Tibial nerve (tissue), 4 donors: ENCODE measurements at regions not wholly inside any gene's neighbourhood (a gene's known extent, or its start where the extent isn't known, plus 50 kb on each side); places are given as distances from the start of the nearest gene placed in this dataset.
"Not testable (repeated sequence)": the region's sequence is repeated elsewhere in the genome, so short reads cannot be mapped to it uniquely, and the experiment has no call there.

ENCODE experiments used
- DNase-seq, 2 donors: peaks; one replicate each; pipeline ENCODE4 v3.0.0-alpha.2; 2019; ENCODE audit warnings: low spot score in 2 of 2
- H3K27ac ChIP-seq, 4 donors: fragments of 200-600 bp; sonication (generic) in 3 of 4; one replicate each; pipeline ENCODE4 v1.5.1; 2017 to 2019; ENCODE audit warnings: mild to moderate bottlenecking in 1 of 4
- H3K27me3 ChIP-seq, 2 donors: fragments of 200-600 bp; sonication (generic) in 1 of 2; one replicate each; pipeline versions ENCODE4 v1.5.1 to v1.6.0; 2017 to 2019
- H3K36me3 ChIP-seq, 3 donors: fragments of 200-600 bp; sonication (generic); one replicate each; pipeline ENCODE4 v1.5.1; 2018 to 2019
- H3K4me1 ChIP-seq, 4 donors: fragments of 200-600 bp; sonication (generic) in 3 of 4; one replicate each; pipeline ENCODE4 v1.5.1; 2017 to 2019
- H3K4me3 ChIP-seq, 4 donors: fragments of 200-600 bp; sonication (generic) in 3 of 4; one replicate each; pipeline ENCODE4 v1.5.1; 2017 to 2019; ENCODE audit warnings: mild to moderate bottlenecking in 1 of 4, moderate library complexity in 1 of 4
- H3K9me3 ChIP-seq, 4 donors: fragments of 200-600 bp; sonication (generic) in 3 of 4; one replicate each; pipeline ENCODE4 v1.5.1; 2017 to 2019
- CTCF ChIP-seq, 5 experiments: fragments of 200-600 bp in 3 of 5; fragments of 450-650 bp in 2 of 5; sonication (generic) in 3 of 5; IDR thresholded peaks; one replicate each; pipeline ENCODE4 v1.5.1; 2016 to 2019; ENCODE audit warnings: antibody characterized with exemption in 5 of 5, mild to moderate bottlenecking in 3 of 5, moderate library complexity in 2 of 5
- EP300 ChIP-seq, 2 donors: sonication (generic); formaldehyde crosslinking; IDR thresholded peaks; one replicate each; pipeline ENCODE4 v1.6.1; 2017; ENCODE audit warnings: antibody characterized with exemption in 2 of 2, mild to moderate bottlenecking in 1 of 2
- POLR2A ChIP-seq, 2 donors: fragments of 450-650 bp; IDR thresholded peaks; one replicate each; pipeline ENCODE4 v1.6.1; 2017; ENCODE audit warnings: antibody characterized with exemption in 2 of 2, mild to moderate bottlenecking in 2 of 2, moderate library complexity in 2 of 2
- WGBS, 2 donors: methylation state at CpG; one replicate each; pipeline ENCODE4 v1.1.5; 2018; 5-methylcytosine and 5-hydroxymethylcytosine counted together

- no peaks in the 10 kb centered on the region for H3K36me3 ChIP-seq
- no peaks in the 10 kb centered on the region for H3K9me3 ChIP-seq
- no peaks in the 10 kb centered on the region for H3K27me3 ChIP-seq
- no peak overlapping the region for H3K4me3 ChIP-seq
- 89 to 94% methylated on average over 2 of the region's 2 CpGs for WGBS, 2 donors
- no peak overlapping the region for H3K27ac ChIP-seq
- H3K4me1 ChIP-seq = peaks cover 0 to 12% (median 0%) of the 10 kb centered on the region in 4 donors
- no peak for TF ChIP-seq POLR2A (IDR thresholded peaks at IDR 0.05)
- TF ChIP-seq EP300 (IDR thresholded peaks at IDR 0.05) = no peak
- TF ChIP-seq CTCF (IDR thresholded peaks at IDR 0.05) = no peak
- DNase-seq = no peak
Observed at GRCh38 chr2:149765003-149765402, 177.4 kb upstream of the MMADHC start.

GRCh38 chr2:149763358-149763757 lies 175.8 kb upstream of the MMADHC start:
- Histone ChIP-seq H3K9me3 (no peaks in the 10 kb centered on the region), H3K4me1 (peaks cover 0 to 12% (median 0%) of the 10 kb centered on the region in 4 donors), H3K27ac (no peak overlapping the region), H3K4me3 (no peak overlapping the region), H3K27me3 (no peaks in the 10 kb centered on the region), H3K36me3 (no peaks in the 10 kb centered on the region)
- WGBS, 2 donors = 95 to 97% methylated on average over 6 of the region's 6 CpGs
- TF ChIP-seq CTCF (IDR thresholded peaks at IDR 0.05) (no peak), POLR2A (IDR thresholded peaks at IDR 0.05) (no peak), EP300 (IDR thresholded peaks at IDR 0.05) (no peak)
- DNase-seq = no peak

- Histone ChIP-seq H3K36me3 (no peaks in the 10 kb centered on the region), H3K4me1 (peaks cover 0 to 4% (median 0%) of the 10 kb centered on the region in 4 donors), H3K27me3 (no peaks in the 10 kb centered on the region), H3K4me3 (no peak overlapping the region), H3K9me3 (peaks cover 0 to 5% (median 0%) of the 10 kb centered on the region in 4 donors), H3K27ac (no peak overlapping the region)
- no peak for DNase-seq
- no peak for TF ChIP-seq EP300 (IDR thresholded peaks at IDR 0.05)
- TF ChIP-seq POLR2A (IDR thresholded peaks at IDR 0.05) = no peak
- TF ChIP-seq CTCF (IDR thresholded peaks at IDR 0.05) = no peak
- WGBS, 2 donors = 86 to 92% methylated on average over 2 of the region's 2 CpGs
Observed at GRCh38 chr2:149761611-149762010, 174.0 kb upstream of the MMADHC start.

GRCh38 chr2:149759382-149759781 lies 171.8 kb upstream of the MMADHC start:
- H3K36me3 ChIP-seq, DNase-seq, H3K27ac ChIP-seq, H3K4me1 ChIP-seq, H3K4me3 ChIP-seq, H3K27me3 ChIP-seq: not testable (repeated sequence)
- 73 to 77% methylated on average over 2 of the region's 2 CpGs for WGBS, 2 donors
- H3K9me3 ChIP-seq = peaks cover 0 to 22% (median 5%) of the 10 kb centered on the region in 4 donors

- H3K4me3 ChIP-seq, H3K27me3 ChIP-seq, H3K36me3 ChIP-seq, H3K4me1 ChIP-seq, DNase-seq, H3K27ac ChIP-seq: not testable (repeated sequence)
- H3K9me3 ChIP-seq = peaks cover 0 to 23% (median 5%) of the 10 kb centered on the region in 4 donors
- 89 to 93% methylated on average over 1 of the region's 1 CpG for WGBS, 2 donors
Observed at GRCh38 chr2:149754722-149755121, 167.1 kb upstream of the MMADHC start.

GRCh38 chr2:149747456-149747855 lies 159.9 kb upstream of the MMADHC start:
- Histone ChIP-seq H3K4me1 (peaks cover 0 to 15% (median 0%) of the 10 kb centered on the region in 4 donors), H3K27ac (no peak overlapping the region), H3K27me3 (no peaks in the 10 kb centered on the region), H3K36me3 (no peaks in the 10 kb centered on the region), H3K4me3 (no peak overlapping the region), H3K9me3 (no peaks in the 10 kb centered on the region)
- TF ChIP-seq CTCF (IDR thresholded peaks at IDR 0.05) (no peak), EP300 (IDR thresholded peaks at IDR 0.05) (no peak), POLR2A (IDR thresholded peaks at IDR 0.05) (no peak)
- no peak for DNase-seq
- 37 to 46% methylated on average over 1 of the region's 1 CpG for WGBS, 2 donors
